OCI-LY7 (cell line): ENCODE measurements at regions not wholly inside any gene's neighbourhood (a gene's known extent, or its start where the extent isn't known, plus 50 kb on each side); places are given as distances from the start of the nearest gene placed in this dataset.

Experiments
- BruUV-seq: library from RNA; stranded (reverse); fragments of 400-500 nt; replicated peaks from 2 replicates; lab custom pipeline; 2021; lab: Mats Ljungman, UMichigan
- CTCF ChIA-PET: fragments of 300-600 bp; sonication (Branson Sonifier 250); formaldehyde crosslinking; loops from one replicate; lab custom pipeline; 2022; ENCODE audit warnings: antibody characterized with exemption; ENCODE audit not compliant: unreplicated experiment; lab: Charles Lee
- POLR2A ChIA-PET: fragments of 300-600 bp; sonication (Branson Sonifier 250); formaldehyde crosslinking; loops from one replicate; lab custom pipeline; 2022; ENCODE audit warnings: antibody characterized with exemption; lab: Charles Lee
- DNase-seq: peaks from one replicate; pipeline ENCODE4 v3.0.0-alpha.2; 2015; ENCODE audit warnings: low spot score
- H2AFZ ChIP-seq: fragments of 200-600 bp; sonication (generic), shearing (Covaris generic); 2 replicates; pipeline ENCODE4 v1.6.1; 2014; ENCODE audit warnings: mild to moderate bottlenecking, antibody characterized with exemption, low read length, moderate library complexity
- H3K27ac ChIP-seq: fragments of 200-600 bp; sonication (generic); 2 replicates; pipeline ENCODE4 v1.5.1; 2014; ENCODE audit warnings: mixed run types, low read depth, mild to moderate bottlenecking, moderate library complexity, low read length, inconsistent platforms; ENCODE audit not compliant: poor library complexity, severe bottlenecking
- H3K36me3 ChIP-seq: fragments of 200-600 bp; sonication (generic); 2 replicates; pipeline ENCODE4 v1.6.1; 2014; ENCODE audit warnings: mild to moderate bottlenecking, antibody characterized with exemption, low read length, moderate library complexity, mixed read lengths; ENCODE audit not compliant: insufficient read depth
- H3K4me1 ChIP-seq: fragments of 200-600 bp; sonication (generic); 2 replicates; pipeline ENCODE4 v1.5.1; 2014; ENCODE audit warnings: mild to moderate bottlenecking, low read length; ENCODE audit not compliant: insufficient read depth, poor library complexity, severe bottlenecking
- H3K4me2 ChIP-seq: fragments of 200-600 bp; sonication (generic); 2 replicates; pipeline ENCODE4 v1.6.1; 2014; ENCODE audit warnings: mild to moderate bottlenecking, low read length
- H3K4me3 ChIP-seq: fragments of 200-600 bp; sonication (generic); 2 replicates; pipeline ENCODE4 v1.5.1; 2014; ENCODE audit warnings: mild to moderate bottlenecking, low read depth, low read length; ENCODE audit not compliant: poor library complexity, severe bottlenecking
- H3K79me2 ChIP-seq: fragments of 200-600 bp; sonication (generic); 2 replicates; pipeline ENCODE4 v1.6.1; 2016; ENCODE audit warnings: low read depth, mild to moderate bottlenecking, low read length, moderate library complexity, mixed read lengths; ENCODE audit not compliant: insufficient read depth
- H3K9me2 ChIP-seq: fragments of 200-600 bp; sonication (generic); 2 replicates; pipeline ENCODE4 v1.6.1; 2016; ENCODE audit warnings: mild to moderate bottlenecking, low read length, mixed read lengths; ENCODE audit not compliant: insufficient read depth
- H3K9me3 ChIP-seq: fragments of 200-600 bp; sonication (generic); 2 replicates; pipeline ENCODE4 v1.6.1; 2014; ENCODE audit warnings: mild to moderate bottlenecking, mixed run types, low read length, mixed read lengths
- H4K20me1 ChIP-seq: fragments of 200-600 bp; sonication (generic); 2 replicates; pipeline ENCODE4 v1.6.1; 2014; ENCODE audit warnings: mild to moderate bottlenecking, antibody characterized with exemption, low read length, moderate library complexity, mixed read lengths; ENCODE audit not compliant: insufficient read depth
- CTCF ChIP-seq: fragments of 200-600 bp; sonication (generic); conservative IDR thresholded peaks from 2 replicates; pipeline ENCODE4 v1.5.1; 2014; ENCODE audit warnings: mild to moderate bottlenecking, antibody characterized with exemption, low read length, moderate library complexity, mixed read lengths
- EZH2phosphoT487 ChIP-seq: fragments of 200-600 bp; sonication (generic); IDR thresholded peaks from 2 replicates; pipeline ENCODE4 v1.6.1; 2018; ENCODE audit warnings: low read depth, borderline replicate concordance, mild to moderate bottlenecking, mixed run types, antibody characterized with exemption, low read length, moderate library complexity, mixed read lengths
- intact Hi-C: fragments of 100-400 bp; cut with micrococcal nuclease; formaldehyde crosslinking; loops from one replicate; pipeline ENCODE4 v1.10.0; 2022; ENCODE audit not compliant: unreplicated experiment

GRCh38 chr11:101195294-101195693 lies 65.7 kb upstream of the PGR start:
- Histone ChIP-seq H3K9me3 (no peaks in the 10 kb centered on the region), H3K79me2 (no peaks in the 10 kb centered on the region), H3K4me2 (no peak overlapping the region), H3K27ac (no peak overlapping the region), H3K9me2 (no peaks in the 10 kb centered on the region), H3K36me3 (no peaks in the 10 kb centered on the region), H3K4me3 (no peak overlapping the region), H3K4me1 (no peaks in the 10 kb centered on the region), H4K20me1 (no peaks in the 10 kb centered on the region), H2AFZ (no peak overlapping the region)
- intact Hi-C loops, result no loop called here
- DNase-seq, result no peak
- TF ChIP-seq EZH2phosphoT487 (no peak), CTCF (no peak)
- POLR2A ChIA-PET, result no interaction called here
- no TSS peak for BruUV-seq
- CTCF ChIA-PET, result no interaction called here

DNA sequence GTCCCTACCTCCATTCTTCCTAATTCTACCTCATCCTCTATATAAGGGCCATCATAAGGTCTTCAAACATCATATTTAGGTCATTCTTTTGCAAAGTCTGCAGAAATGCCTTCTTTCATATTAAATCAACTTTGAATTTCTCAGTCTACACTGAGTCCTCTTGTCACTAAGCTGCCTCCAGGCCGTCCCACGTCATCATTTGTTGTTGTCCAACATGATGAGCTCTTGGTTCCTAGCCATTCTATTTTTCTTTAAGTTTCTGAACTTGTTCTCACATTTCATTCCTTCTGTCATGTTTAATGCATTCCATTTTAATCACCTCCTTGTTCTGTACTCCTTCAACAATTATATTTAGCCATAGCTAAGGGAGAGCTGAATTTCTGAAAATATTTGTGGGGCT lies 59.2 kb upstream of the PGR start:
- Histone ChIP-seq H3K36me3 (no peaks in the 10 kb centered on the region), H3K4me2 (no peak overlapping the region), H3K27ac (no peak overlapping the region), H3K9me3 (no peaks in the 10 kb centered on the region), H3K79me2 (no peaks in the 10 kb centered on the region), H3K4me3 (no peak overlapping the region), H4K20me1 (no peaks in the 10 kb centered on the region), H2AFZ (no peak overlapping the region), H3K9me2 (no peaks in the 10 kb centered on the region), H3K4me1 (no peaks in the 10 kb centered on the region)
- BruUV-seq, result no TSS peak
- intact Hi-C loops, result no loop called here
- ChIA-PET CTCF (no interaction called here), POLR2A (no interaction called here)
- DNase-seq, result no peak
- TF ChIP-seq CTCF, result no peak
- no peak for TF ChIP-seq EZH2phosphoT487

DNA sequence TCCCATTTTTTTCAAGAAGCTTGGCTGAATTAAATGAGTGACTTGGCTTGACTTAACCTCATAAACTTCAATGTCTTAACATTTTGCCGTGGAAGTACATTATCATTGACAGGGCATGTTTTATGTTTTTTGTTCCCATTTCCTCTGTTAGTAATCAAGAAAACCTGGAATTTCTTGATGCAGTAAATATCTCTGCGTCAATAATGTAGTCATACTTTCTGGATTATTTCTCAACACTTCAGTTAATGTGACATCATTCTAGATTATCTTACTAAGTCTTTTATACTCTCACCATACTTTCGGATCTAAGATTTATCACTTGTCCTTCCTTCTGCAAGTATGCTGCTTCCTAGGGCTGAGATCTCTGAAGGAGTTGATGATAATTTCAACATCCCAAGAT lies 58.6 kb upstream of the PGR start:
- Histone ChIP-seq H3K4me2 (no peak overlapping the region), H3K79me2 (no peaks in the 10 kb centered on the region), H3K4me3 (no peak overlapping the region), H3K9me3 (no peaks in the 10 kb centered on the region), H3K27ac (no peak overlapping the region), H3K9me2 (no peaks in the 10 kb centered on the region), H3K4me1 (no peaks in the 10 kb centered on the region), H3K36me3 (no peaks in the 10 kb centered on the region), H2AFZ (no peak overlapping the region), H4K20me1 (no peaks in the 10 kb centered on the region)
- TF ChIP-seq EZH2phosphoT487, result no peak
- no peak for TF ChIP-seq CTCF
- no TSS peak for BruUV-seq
- ChIA-PET POLR2A (no interaction called here), CTCF (no interaction called here)
- no peak for DNase-seq
- intact Hi-C loops, result no loop called here
